ENCODE measurements at regions not wholly inside any gene's neighbourhood (a gene's known extent, or its start where the extent isn't known, plus 50 kb on each side); places are given as distances from the start of the nearest gene placed in this dataset.

GRCh38 chr2:71849607-71850305 lies 297.9 kb downstream of the CYP26B1 start:
- DNase-seq (ENCODE audit: low read depth in 1 of 2, low spot score in 1 of 2), result no peak

- DNase-seq (ENCODE audit: low read depth in 1 of 2, low spot score in 1 of 2), result no peak
Observed at GRCh38 chr2:71849111-71849510, 298.6 kb downstream of the CYP26B1 start.

- no peak for DNase-seq (ENCODE audit: low read depth in 1 of 2, low spot score in 1 of 2)
Observed at GRCh38 chr2:71846669-71847291, 300.9 kb downstream of the CYP26B1 start.

- DNase-seq (ENCODE audit: low read depth in 1 of 2, low spot score in 1 of 2), result no peak
Observed at GRCh38 chr2:71846072-71846471, 301.6 kb downstream of the CYP26B1 start.

GRCh38 chr2:71844967-71845366 lies 302.7 kb downstream of the CYP26B1 start:
- DNase-seq (ENCODE audit: low read depth in 1 of 2, low spot score in 1 of 2), result no peak

- no peak for DNase-seq (ENCODE audit: low read depth in 1 of 2, low spot score in 1 of 2)
Observed at GRCh38 chr2:71843391-71843850, 304.2 kb downstream of the CYP26B1 start.

GRCh38 chr2:71842744-71843143 lies 304.9 kb downstream of the CYP26B1 start:
- no peak for DNase-seq (ENCODE audit: low read depth in 1 of 2, low spot score in 1 of 2)

- DNase-seq (ENCODE audit: low read depth in 1 of 2, low spot score in 1 of 2), result no peak
Observed at GRCh38 chr2:71839826-71840225, 307.8 kb downstream of the CYP26B1 start.

GRCh38 chr2:71834796-71835195 lies 312.9 kb downstream of the CYP26B1 start:
- DNase-seq (ENCODE audit: low read depth in 1 of 2, low spot score in 1 of 2), result no peak

GRCh38 chr2:71833855-71834560 lies 313.7 kb downstream of the CYP26B1 start:
- DNase-seq (ENCODE audit: low read depth in 1 of 2, low spot score in 1 of 2), result no peak

- DNase-seq (ENCODE audit: low read depth in 1 of 2, low spot score in 1 of 2), result no peak
Observed at GRCh38 chr2:71833272-71833671, 314.4 kb downstream of the CYP26B1 start.

- DNase-seq (ENCODE audit: low read depth in 1 of 2, low spot score in 1 of 2), result no peak
Observed at GRCh38 chr2:71832844-71833243, 314.8 kb downstream of the CYP26B1 start.

GRCh38 chr2:71832388-71832787 lies 315.3 kb downstream of the CYP26B1 start:
- DNase-seq (ENCODE audit: low read depth in 1 of 2, low spot score in 1 of 2), result no peak

- no peak for DNase-seq (ENCODE audit: low read depth in 1 of 2, low spot score in 1 of 2)
Observed at GRCh38 chr2:71831193-71831577, 316.5 kb downstream of the CYP26B1 start.

GRCh38 chr2:71830497-71831192 lies 317.0 kb downstream of the CYP26B1 start:
- no peak for DNase-seq (ENCODE audit: low read depth in 1 of 2, low spot score in 1 of 2)

GRCh38 chr2:71829008-71829407 lies 318.7 kb downstream of the CYP26B1 start:
- DNase-seq (ENCODE audit: low read depth in 1 of 2, low spot score in 1 of 2), result no peak

- no peak for DNase-seq (ENCODE audit: low read depth in 1 of 2, low spot score in 1 of 2)
Observed at GRCh38 chr2:71827973-71828372, 319.7 kb downstream of the CYP26B1 start.

GRCh38 chr2:71827524-71827901 lies 320.1 kb downstream of the CYP26B1 start:
- DNase-seq (ENCODE audit: low read depth in 1 of 2, low spot score in 1 of 2), result no peak

- no peak for DNase-seq (ENCODE audit: low read depth in 1 of 2, low spot score in 1 of 2)
Observed at GRCh38 chr2:71826826-71827523, 320.7 kb downstream of the CYP26B1 start.

- DNase-seq (ENCODE audit: low read depth in 1 of 2, low spot score in 1 of 2), result no peak
Observed at GRCh38 chr2:71826299-71826698, 321.4 kb downstream of the CYP26B1 start.

- no peak for DNase-seq (ENCODE audit: low read depth in 1 of 2, low spot score in 1 of 2)
Observed at GRCh38 chr2:71824436-71824835, 323.2 kb downstream of the CYP26B1 start.
